Body of pancreas (tissue), 4 donors: ENCODE measurements at regions not wholly inside any gene's neighbourhood (a gene's known extent, or its start where the extent isn't known, plus 50 kb on each side); places are given as distances from the start of the nearest gene placed in this dataset.

ENCODE experiments used
- ATAC-seq: fragments of 150-250 bp; one replicate; pipeline ENCODE4 v1.9.1; 2016
- DNase-seq, 4 donors: peaks; one replicate each; pipeline ENCODE4 v3.0.0-alpha.2; 2019
- H3K27ac ChIP-seq, 4 donors: fragments of 200-600 bp; sonication (generic); 1 replicate in 3 of 4; 2 replicates in 1 of 4; pipeline versions ENCODE4 v1.5.1 to v1.6.1; 2016 to 2019; ENCODE audit warnings: mild to moderate bottlenecking in 1 of 4, mixed read lengths in 1 of 4, moderate library complexity in 1 of 4
- H3K27me3 ChIP-seq, 2 donors: fragments of 200-600 bp; sonication (generic); one replicate each; pipeline ENCODE4 v1.6.0; 2016; ENCODE audit warnings: mild to moderate bottlenecking in 1 of 2
- H3K36me3 ChIP-seq, 2 donors: fragments of 200-600 bp; sonication (generic); replicated peaks in 1 of 2; 2 replicates each; pipeline ENCODE4 v1.5.1; 2016; ENCODE audit warnings: low read depth in 2 of 2; ENCODE audit not compliant: insufficient read depth in 1 of 2
- H3K4me1 ChIP-seq: fragments of 200-600 bp; sonication (generic); one replicate; pipeline ENCODE4 v1.6.0; 2016
- H3K4me3 ChIP-seq, 2 donors: fragments of 200-600 bp; sonication (generic); 1 replicate in 1 of 2; 2 replicates in 1 of 2; pipeline ENCODE4 v1.5.1; 2016 to 2019
- H3K9me3 ChIP-seq, 3 donors: fragments of 200-600 bp; sonication (generic); 1 replicate in 2 of 3; 2 replicates in 1 of 3; pipeline ENCODE4 v1.5.1; 2016
- POLR2A ChIP-seq, 3 donors: fragments of 450-650 bp; IDR thresholded peaks; one replicate each; pipeline ENCODE4 v1.6.1; 2016; ENCODE audit warnings: antibody characterized with exemption in 3 of 3, mild to moderate bottlenecking in 2 of 3
- WGBS, 2 donors: methylation state at CpG; one replicate each; pipeline ENCODE4 v1.1.5; 2017; 5-methylcytosine and 5-hydroxymethylcytosine counted together
- intact Hi-C: fragments of 100-400 bp; cut with DNase I; formaldehyde crosslinking; loops from one replicate; pipeline ENCODE4 v1.15.1; 2023
- TF ChIP-seq, protein P1 (sequence below), 7 experiments: fragments of 450-650 bp in 4 of 7; fragments of 200-600 bp in 3 of 7; sonication (generic) in 3 of 7; IDR thresholded peaks; one replicate each; pipeline ENCODE4 v1.5.1; 2016 to 2019; ENCODE audit warnings: antibody characterized with exemption in 7 of 7

GRCh38 chr17:77515227-77515626, 374.5 kb downstream of the SEC14L1 start:
- Histone ChIP-seq H3K27me3 (no peaks in the 10 kb centered on the region), H3K4me3 (no peak overlapping the region), H3K9me3 (no peaks in the 10 kb centered on the region), H3K36me3 (no peaks in the 10 kb centered on the region), H3K27ac (no peak overlapping the region), H3K4me1 (no peaks in the 10 kb centered on the region)
- intact Hi-C loops = no loop called here
- TF ChIP-seq, protein P1, sequence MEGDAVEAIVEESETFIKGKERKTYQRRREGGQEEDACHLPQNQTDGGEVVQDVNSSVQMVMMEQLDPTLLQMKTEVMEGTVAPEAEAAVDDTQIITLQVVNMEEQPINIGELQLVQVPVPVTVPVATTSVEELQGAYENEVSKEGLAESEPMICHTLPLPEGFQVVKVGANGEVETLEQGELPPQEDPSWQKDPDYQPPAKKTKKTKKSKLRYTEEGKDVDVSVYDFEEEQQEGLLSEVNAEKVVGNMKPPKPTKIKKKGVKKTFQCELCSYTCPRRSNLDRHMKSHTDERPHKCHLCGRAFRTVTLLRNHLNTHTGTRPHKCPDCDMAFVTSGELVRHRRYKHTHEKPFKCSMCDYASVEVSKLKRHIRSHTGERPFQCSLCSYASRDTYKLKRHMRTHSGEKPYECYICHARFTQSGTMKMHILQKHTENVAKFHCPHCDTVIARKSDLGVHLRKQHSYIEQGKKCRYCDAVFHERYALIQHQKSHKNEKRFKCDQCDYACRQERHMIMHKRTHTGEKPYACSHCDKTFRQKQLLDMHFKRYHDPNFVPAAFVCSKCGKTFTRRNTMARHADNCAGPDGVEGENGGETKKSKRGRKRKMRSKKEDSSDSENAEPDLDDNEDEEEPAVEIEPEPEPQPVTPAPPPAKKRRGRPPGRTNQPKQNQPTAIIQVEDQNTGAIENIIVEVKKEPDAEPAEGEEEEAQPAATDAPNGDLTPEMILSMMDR (IDR thresholded peaks at IDR 0.05) = no peak
- TF ChIP-seq POLR2A (IDR thresholded peaks at IDR 0.05) = no peak
- DNase-seq (no peak), ATAC-seq (no peak)

DNA sequence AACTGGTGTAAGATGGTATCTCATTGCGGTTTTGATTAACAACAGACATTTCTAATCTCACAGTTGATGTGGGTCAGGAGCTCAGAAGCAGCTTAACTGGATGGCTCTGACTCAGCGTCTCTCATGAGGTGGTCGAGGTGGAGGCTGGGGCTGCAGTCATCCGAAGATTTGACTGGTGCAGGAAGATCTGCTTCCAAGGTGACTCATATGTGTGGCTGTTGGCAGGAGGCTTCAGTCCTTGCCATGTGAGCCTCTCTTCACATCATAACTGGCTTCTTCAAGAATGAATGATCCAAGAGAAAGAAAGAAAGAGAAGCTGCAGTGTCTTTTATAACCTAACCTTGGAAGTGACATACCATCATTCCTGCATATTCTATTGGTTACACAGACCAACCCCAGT, 376.1 kb downstream of the SEC14L1 start:
- Histone ChIP-seq H3K4me3 (no peak overlapping the region), H3K9me3 (no peaks in the 10 kb centered on the region), H3K27me3 (no peaks in the 10 kb centered on the region), H3K4me1 (no peaks in the 10 kb centered on the region), H3K27ac (no peak overlapping the region), H3K36me3 (no peaks in the 10 kb centered on the region)
- TF ChIP-seq, protein P1 (IDR thresholded peaks at IDR 0.05) = no peak
- no peak for TF ChIP-seq POLR2A (IDR thresholded peaks at IDR 0.05)
- WGBS, 2 donors = 62 to 69% methylated on average over 4 of the region's 4 CpGs
- no peak for ATAC-seq
- intact Hi-C loops = no loop called here
- no peak for DNase-seq

DNA sequence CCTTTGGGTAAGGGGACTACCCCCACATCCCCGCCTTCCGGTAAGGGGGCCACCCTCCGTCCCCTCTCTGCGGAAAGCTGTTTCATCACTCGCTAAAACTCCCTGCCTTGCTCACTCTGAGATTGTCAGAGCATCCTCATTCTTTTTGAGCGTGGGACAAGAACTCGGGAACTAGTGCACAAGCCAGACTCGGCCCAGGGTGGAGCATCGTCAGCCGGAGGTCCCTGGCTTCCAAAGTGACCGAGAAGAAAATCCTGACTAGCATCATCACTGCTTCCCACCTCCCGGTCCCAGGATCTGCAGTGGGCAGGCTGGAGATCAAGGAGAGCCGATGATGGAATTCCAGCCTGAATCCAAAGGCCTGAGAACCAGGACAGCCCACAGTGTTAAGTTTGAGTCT, 380.3 kb downstream of the SEC14L1 start:
- WGBS, 2 donors = 86 to 90% methylated on average over 11 to 13 of the region's 13 CpGs
- Histone ChIP-seq H3K4me3 (no peak overlapping the region), H3K27ac (no peak overlapping the region), H3K27me3 (no peaks in the 10 kb centered on the region), H3K36me3 (no peaks in the 10 kb centered on the region), H3K9me3 (no peaks in the 10 kb centered on the region), H3K4me1 (no peaks in the 10 kb centered on the region)
- intact Hi-C loops = no loop called here
- TF ChIP-seq, protein P1 (IDR thresholded peaks at IDR 0.05) = no peak
- no peak for DNase-seq
- no peak for ATAC-seq

GRCh38 chr17:77523540-77523939, 382.8 kb downstream of the SEC14L1 start:
- DNase-seq (no peak), ATAC-seq (no peak)
- Histone ChIP-seq H3K36me3 (no peaks in the 10 kb centered on the region), H3K4me3 (no peak overlapping the region), H3K27me3 (no peaks in the 10 kb centered on the region), H3K9me3 (no peaks in the 10 kb centered on the region), H3K4me1 (peaks cover 2% of the 10 kb centered on the region), H3K27ac (no peak overlapping the region)
- WGBS, 2 donors = 71 to 75% methylated on average over 8 of the region's 8 CpGs
- TF ChIP-seq, protein P1 (IDR thresholded peaks at IDR 0.05) = no peak
- TF ChIP-seq POLR2A (IDR thresholded peaks at IDR 0.05) = no peak
- intact Hi-C loops = no loop called here

DNA sequence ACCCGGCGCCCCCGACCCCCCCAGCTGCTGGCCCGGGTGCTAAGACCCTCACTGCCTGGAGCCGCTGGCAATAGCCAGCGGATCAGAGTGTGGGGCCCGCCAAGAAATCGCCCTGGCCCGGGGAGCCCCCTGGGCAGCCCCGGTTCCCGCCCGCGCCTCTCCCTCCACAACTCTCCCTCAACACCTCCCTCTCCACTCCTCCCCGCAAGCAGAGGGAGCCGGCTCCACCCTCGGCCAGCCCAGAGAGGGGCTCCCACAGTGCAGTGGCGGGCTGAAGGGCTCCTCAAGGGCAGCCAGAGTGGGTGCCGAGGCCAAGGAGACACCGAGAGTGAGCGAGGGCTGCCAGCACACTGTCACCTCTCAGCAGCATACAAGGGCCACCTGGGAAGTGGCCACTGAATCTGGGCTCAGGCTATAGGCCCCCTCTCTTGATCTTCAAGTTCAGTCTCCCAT, 385.5 kb downstream of the SEC14L1 start:
- DNase-seq = no peak
- Histone ChIP-seq H3K4me1 (peaks cover 7% of the 10 kb centered on the region), H3K27ac (no peak overlapping the region), H3K4me3 (no peak overlapping the region), H3K27me3 (peaks cover 0 to 2% of the 10 kb centered on the region in 2 donors), H3K36me3 (no peaks in the 10 kb centered on the region), H3K9me3 (no peaks in the 10 kb centered on the region)
- WGBS, 2 donors = 80 to 94% methylated on average over 7 to 20 of the region's 20 CpGs
- intact Hi-C loops = no loop called here
- no peak for ATAC-seq
- TF ChIP-seq POLR2A (IDR thresholded peaks at IDR 0.05) = no peak
